ENCODE measurements at regions not wholly inside any gene's neighbourhood (a gene's known extent, or its start where the extent isn't known, plus 50 kb on each side); places are given as distances from the start of the nearest gene placed in this dataset.

DNA sequence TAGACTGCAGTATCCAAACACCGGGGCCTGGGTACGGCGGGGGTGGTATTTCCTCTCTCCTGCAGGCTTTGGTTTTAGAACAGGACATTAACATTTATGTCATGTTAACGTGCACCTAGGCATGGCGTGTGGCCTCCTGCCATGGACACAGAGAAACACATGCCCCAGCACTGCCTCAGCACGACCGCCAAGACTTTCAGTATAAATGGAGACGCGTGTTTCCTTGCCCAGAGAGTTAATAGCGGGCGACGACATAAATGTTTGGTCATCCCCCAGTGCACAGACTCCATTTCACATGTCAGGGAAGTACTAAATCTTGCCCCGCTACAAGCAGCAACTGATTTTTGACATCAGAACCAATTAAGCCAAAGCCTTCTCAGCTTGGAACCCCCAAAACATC lies 737.9 kb downstream of the RAB28 start:
- Mint-ChIP-seq H3K4me1 (ENCODE audit: low read depth) (no peaks in the 10 kb centered on the region), H3K9me3 (peaks cover 7% of the 10 kb centered on the region), H3K4me3 (no peak overlapping the region), H3K27me3 (ENCODE audit: low read depth) (no peaks in the 10 kb centered on the region), H3K36me3 (ENCODE audit: insufficient read depth) (no peaks in the 10 kb centered on the region)
- no peak for ATAC-seq
- DNase-seq: no peak

DNA sequence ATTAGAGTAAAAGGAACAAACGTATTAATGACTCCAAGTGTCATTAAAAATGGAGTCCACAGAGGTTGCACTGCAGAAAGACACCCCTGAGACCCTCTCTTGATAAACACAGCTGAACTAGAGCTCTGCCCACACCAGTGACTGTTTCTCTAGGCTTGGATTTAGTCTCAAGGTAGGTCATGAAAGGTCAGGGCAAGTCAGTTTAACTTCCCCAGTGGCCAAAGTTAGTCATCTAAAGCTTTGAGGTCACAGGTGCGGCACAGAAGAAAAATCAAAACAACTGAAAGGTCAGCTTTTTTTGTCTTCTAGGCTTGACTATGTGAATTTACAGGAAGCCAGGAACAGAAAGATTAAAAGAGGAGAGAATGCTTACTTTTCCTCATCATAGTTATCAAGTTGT lies 749.6 kb downstream of the RAB28 start:
- ATAC-seq (no peak), DNase-seq (no peak)
- H3K4me3 Mint-ChIP-seq: no peak overlapping the region
- no peaks in the 10 kb centered on the region for H3K4me1 Mint-ChIP-seq (ENCODE audit: low read depth)
- H3K36me3 Mint-ChIP-seq (ENCODE audit: insufficient read depth): no peaks in the 10 kb centered on the region
- H3K9me3 Mint-ChIP-seq: no peaks in the 10 kb centered on the region
- peaks cover 9% of the 10 kb centered on the region for H3K27me3 Mint-ChIP-seq (ENCODE audit: low read depth)

DNA sequence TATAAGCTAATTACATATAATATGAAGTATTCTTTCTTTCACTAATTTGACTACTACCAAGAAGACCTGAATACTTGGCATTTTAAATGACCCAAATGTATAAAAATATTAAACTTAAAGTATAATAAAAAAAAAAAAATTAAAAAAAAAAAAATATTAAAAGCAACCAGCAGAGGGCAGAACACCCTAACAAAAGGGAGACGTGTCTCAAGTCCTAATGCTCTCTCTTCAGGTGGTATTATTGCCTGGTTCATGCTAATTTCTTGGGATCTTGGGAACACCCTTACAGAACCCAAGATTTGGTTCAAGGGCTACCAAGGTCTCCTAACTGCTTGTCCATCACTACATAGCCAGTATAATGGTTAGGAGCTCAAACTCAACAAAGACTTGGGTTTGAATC lies 754.8 kb downstream of the RAB28 start:
- no peak for ATAC-seq
- H3K4me1 Mint-ChIP-seq (ENCODE audit: low read depth): no peaks in the 10 kb centered on the region
- H3K36me3 Mint-ChIP-seq (ENCODE audit: insufficient read depth): no peaks in the 10 kb centered on the region
- H3K9me3 Mint-ChIP-seq: no peaks in the 10 kb centered on the region
- no peak for DNase-seq
- H3K27me3 Mint-ChIP-seq (ENCODE audit: low read depth): peaks cover 16% of the 10 kb centered on the region
- H3K4me3 Mint-ChIP-seq: no peak overlapping the region

DNA sequence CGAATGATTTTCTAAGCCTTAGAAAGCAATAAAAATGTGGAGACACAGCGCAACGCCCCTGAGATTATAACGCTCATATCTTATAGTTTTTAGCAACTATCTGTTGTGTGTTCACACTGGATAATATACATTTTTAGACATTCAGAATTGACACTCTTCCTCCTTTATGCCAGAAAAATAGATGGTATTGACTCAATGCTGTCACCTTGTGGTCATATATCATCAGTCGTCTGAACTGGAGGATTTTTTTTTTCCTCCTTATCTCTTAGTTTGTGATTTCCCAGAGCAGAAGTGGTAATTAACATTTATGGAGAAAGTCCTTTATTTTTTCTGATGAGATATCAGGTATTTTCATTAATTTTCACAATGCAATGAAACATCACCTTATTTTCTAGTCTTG lies 759.6 kb downstream of the RAB28 start:
- Mint-ChIP-seq H3K4me3 (no peak overlapping the region), H3K36me3 (ENCODE audit: insufficient read depth) (no peaks in the 10 kb centered on the region), H3K4me1 (ENCODE audit: low read depth) (no peaks in the 10 kb centered on the region), H3K27me3 (ENCODE audit: low read depth) (peaks cover 11% of the 10 kb centered on the region), H3K9me3 (no peaks in the 10 kb centered on the region)
- no peak for ATAC-seq
- no peak for DNase-seq

DNA sequence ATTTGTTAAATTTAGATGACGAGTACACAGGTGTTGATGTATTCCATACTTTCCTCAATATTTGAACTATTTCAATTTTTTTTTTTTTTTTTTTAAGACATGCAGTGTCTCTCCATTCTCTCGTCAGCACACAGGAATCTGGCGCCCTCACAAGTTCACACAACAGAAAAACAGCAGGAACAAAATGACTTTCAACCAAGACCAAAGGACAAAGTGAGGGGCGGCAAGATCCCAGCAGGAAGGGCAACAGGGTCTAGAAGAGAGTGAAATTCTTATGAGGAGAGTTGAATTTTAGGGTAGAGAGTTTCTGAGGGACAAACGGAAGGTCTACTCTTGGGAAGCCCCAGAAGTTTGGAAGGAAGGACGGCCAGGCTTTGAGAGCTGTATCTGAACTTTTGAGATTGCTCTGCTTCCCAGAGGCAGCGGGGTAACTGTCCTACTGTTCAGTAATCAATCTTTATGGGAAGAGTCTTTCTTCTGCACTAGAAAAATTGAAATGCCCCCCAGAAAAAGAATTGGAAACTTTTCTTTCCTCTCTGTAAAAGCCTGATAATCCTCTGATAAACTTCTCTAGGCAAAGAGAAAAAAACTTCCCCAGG lies 760.2 kb downstream of the RAB28 start:
- Mint-ChIP-seq H3K9me3 (no peaks in the 10 kb centered on the region), H3K4me3 (no peak overlapping the region), H3K36me3 (ENCODE audit: insufficient read depth) (no peaks in the 10 kb centered on the region), H3K27me3 (ENCODE audit: low read depth) (peaks cover 11% of the 10 kb centered on the region), H3K4me1 (ENCODE audit: low read depth) (no peaks in the 10 kb centered on the region)
- DNase-seq (no peak), ATAC-seq (no peak)

DNA sequence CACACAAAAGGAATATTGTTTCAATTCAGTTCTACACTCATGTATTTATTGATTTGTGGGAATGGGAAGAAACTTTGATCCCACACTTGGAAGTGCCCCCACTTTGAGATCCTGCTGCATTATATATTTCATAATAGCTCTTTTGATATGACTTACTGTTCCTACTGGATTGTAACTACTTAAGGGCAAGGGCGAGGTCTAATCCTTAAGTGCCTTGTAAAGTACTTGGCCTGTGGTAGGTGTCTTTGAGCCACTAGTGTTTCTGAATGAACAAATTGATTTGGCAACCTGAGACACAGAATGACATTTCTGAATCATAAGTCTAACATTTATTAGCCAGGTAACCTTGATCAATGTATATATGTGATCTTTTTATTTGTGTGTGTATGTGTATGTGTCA lies 767.2 kb downstream of the RAB28 start:
- ATAC-seq: no peak
- no peaks in the 10 kb centered on the region for H3K9me3 Mint-ChIP-seq
- H3K4me3 Mint-ChIP-seq: no peak overlapping the region
- H3K36me3 Mint-ChIP-seq (ENCODE audit: insufficient read depth): no peaks in the 10 kb centered on the region
- no peaks in the 10 kb centered on the region for H3K4me1 Mint-ChIP-seq (ENCODE audit: low read depth)
- H3K27me3 Mint-ChIP-seq (ENCODE audit: low read depth): no peaks in the 10 kb centered on the region
- DNase-seq: no peak

DNA sequence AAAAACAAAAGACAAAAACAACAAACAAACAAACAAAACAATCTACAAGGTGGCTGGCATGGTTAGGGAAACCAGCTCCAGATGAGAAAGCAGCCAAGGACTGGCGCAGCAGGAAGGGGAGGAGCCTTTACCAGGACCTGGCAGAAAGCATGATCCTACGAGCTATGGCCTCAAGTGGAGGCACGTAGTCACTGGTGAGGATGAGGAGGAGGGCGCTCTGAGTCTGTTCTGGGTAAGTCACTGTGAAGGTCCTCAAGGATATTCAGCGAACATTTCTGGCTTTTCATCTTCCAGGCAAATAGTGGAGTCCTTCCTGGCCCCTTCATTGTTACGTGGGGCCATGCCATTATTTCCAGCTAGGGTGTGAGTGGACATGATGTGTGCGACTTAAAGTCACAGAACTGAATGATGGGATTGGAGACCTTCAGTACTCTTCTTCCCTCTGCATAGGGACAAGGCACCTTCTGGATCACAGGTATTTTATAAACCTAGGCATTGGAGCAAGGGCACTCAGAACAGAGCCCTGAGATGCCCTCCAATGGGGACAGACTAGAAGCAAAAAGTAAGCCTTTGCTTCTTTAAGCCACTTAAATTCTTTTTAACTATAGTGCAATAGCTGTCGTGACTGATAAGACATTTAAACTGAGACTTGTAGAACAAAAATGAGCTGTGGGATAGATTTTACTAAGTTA lies 771.3 kb downstream of the RAB28 start:
- no peak for DNase-seq

DNA sequence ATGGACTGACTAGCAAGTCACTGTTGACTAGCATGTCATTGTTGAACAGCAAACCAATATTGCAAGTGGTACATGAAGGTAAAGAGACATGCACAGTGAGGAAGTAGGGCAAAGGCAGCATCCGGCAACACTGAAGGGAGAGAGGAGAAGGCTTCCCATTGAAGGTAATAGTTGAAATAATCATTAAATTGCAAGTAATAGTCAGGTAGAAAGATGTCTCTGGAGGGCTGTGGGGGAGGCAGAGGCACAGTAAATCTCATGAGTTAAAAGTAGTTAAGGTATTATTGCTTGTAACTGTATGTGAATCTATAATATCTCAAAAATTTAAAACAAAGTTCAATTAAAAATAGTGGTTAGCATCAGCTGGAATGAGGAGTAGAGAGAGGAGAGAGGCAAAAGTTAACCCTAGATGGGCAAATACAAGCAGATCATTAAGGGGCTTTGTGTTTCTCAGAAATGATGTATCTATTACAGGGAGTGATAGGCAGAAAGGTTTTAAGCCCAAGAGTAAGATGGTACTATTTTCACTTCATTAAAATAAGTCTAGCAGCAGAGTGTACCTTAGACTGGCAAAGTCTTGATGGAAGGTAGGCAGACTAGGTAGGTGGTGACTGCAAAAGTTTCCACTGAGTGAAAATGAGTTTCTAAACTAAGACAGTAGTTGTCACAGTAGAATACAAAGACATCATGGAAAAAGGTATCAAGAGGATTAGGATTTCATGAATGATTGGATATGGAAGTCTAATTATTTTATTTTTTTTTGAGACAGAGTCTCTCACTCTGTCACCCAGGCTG lies 776.6 kb downstream of the RAB28 start:
- peaks cover 5% of the 10 kb centered on the region for H3K27me3 Mint-ChIP-seq (ENCODE audit: low read depth)
- ATAC-seq: no peak

More for the DNA sequence above, 771.3 kb downstream of the RAB28 start:
- no peaks in the 10 kb centered on the region for H3K4me1 Mint-ChIP-seq (ENCODE audit: low read depth)
- peaks cover under 1% of the 10 kb centered on the region for H3K9me3 Mint-ChIP-seq
- no peak overlapping the region for H3K4me3 Mint-ChIP-seq
- H3K36me3 Mint-ChIP-seq (ENCODE audit: insufficient read depth): no peaks in the 10 kb centered on the region
- no peak for ATAC-seq
- H3K27me3 Mint-ChIP-seq (ENCODE audit: low read depth): no peaks in the 10 kb centered on the region

DNA sequence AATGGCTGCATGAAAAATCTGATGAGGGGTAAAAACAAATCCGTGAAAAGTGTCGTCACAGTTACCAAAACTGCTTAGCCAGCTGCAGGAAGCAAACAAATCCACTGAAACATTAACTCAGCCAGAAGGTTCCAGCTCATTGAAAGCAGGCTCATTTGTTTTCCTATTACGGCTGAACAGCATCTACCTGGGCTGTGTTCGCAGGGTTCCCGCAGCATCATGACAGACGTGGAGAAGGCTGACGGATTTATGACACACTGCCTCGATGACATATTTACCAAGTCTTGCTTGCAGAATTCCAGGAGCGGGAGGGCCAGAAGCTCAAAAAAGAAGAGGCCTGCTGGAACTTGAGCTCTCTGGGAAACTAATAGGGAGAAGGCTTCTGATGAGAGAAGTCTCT lies 781.1 kb downstream of the RAB28 start:
- Mint-ChIP-seq H3K4me1 (ENCODE audit: low read depth) (no peaks in the 10 kb centered on the region), H3K9me3 (peaks cover 13% of the 10 kb centered on the region), H3K36me3 (ENCODE audit: insufficient read depth) (no peaks in the 10 kb centered on the region), H3K4me3 (no peak overlapping the region), H3K27me3 (ENCODE audit: low read depth) (peaks cover 5% of the 10 kb centered on the region)
- ATAC-seq: no peak
- DNase-seq: no peak

More for the DNA sequence above, 776.6 kb downstream of the RAB28 start:
- Mint-ChIP-seq H3K4me3 (no peak overlapping the region), H3K9me3 (peaks cover 8% of the 10 kb centered on the region), H3K4me1 (ENCODE audit: low read depth) (no peaks in the 10 kb centered on the region), H3K36me3 (ENCODE audit: insufficient read depth) (no peaks in the 10 kb centered on the region)
- no peak for DNase-seq

DNA sequence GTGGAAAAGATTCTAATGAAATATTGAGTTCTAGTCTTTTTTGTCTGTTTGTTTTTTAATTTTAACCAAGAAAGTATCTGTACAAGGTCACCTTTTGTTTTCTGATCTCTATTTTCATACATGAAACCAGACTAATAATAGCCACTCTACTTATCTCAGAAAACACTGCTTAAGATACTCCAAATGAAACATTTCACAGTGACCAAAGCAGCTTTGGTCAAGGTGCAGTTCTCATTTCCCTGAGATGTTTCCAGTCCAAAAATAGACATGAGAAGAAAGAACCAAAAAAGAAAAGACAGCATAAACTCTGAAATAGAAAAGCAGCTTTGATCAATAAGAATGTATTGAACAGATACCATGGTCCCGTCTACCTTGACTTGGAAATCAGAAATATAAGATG lies 782.8 kb downstream of the RAB28 start:
- Mint-ChIP-seq H3K4me3 (no peak overlapping the region), H3K27me3 (ENCODE audit: low read depth) (peaks cover 3% of the 10 kb centered on the region), H3K4me1 (ENCODE audit: low read depth) (no peaks in the 10 kb centered on the region), H3K36me3 (ENCODE audit: insufficient read depth) (no peaks in the 10 kb centered on the region), H3K9me3 (peaks cover 5% of the 10 kb centered on the region)
- DNase-seq (no peak), ATAC-seq (no peak)

DNA sequence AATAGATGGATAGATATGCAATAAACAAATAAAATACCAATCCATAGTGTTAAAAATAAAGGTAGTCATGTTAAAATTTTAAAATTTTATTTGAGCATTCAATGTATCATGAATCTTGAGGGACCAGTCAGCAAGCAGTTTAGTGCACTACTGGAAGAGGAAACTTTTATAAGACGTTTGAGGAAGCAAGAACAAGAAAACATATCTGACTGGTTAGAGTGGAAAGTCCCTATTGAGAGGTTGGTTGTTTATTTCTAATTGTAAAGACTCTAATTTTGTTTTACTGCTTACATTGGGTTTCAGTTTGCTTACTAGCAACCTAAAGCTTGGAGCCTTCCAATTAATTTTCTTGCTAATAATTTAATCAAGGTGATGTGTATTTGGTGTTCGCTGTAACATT lies 786.2 kb downstream of the RAB28 start:
- H3K4me1 Mint-ChIP-seq (ENCODE audit: low read depth): no peaks in the 10 kb centered on the region
- DNase-seq: no peak
- ATAC-seq: no peak
- no peak overlapping the region for H3K4me3 Mint-ChIP-seq
- H3K27me3 Mint-ChIP-seq (ENCODE audit: low read depth): no peaks in the 10 kb centered on the region
- peaks cover 5% of the 10 kb centered on the region for H3K9me3 Mint-ChIP-seq
- no peaks in the 10 kb centered on the region for H3K36me3 Mint-ChIP-seq (ENCODE audit: insufficient read depth)

DNA sequence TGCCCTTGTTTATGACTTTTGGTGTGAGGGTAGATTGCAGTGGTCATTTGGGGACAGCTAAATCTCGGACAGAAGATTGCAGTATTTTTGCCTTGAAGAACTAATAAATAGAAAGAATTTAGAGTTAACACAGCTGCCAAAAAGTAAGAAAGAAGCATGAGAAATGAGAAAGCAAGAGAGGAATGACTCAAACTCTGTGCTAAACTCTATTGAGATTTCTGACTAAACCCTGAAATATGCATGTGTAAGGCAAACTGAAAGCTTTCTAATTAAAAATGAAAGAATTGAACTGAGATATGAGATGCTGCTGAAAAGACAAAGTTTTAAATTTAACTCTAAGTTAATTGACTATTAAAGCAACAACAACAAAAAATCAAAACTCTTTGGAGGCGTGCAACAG lies 791.3 kb downstream of the RAB28 start:
- Mint-ChIP-seq H3K9me3 (no peaks in the 10 kb centered on the region), H3K27me3 (ENCODE audit: low read depth) (no peaks in the 10 kb centered on the region), H3K4me3 (no peak overlapping the region), H3K36me3 (ENCODE audit: insufficient read depth) (no peaks in the 10 kb centered on the region), H3K4me1 (ENCODE audit: low read depth) (no peaks in the 10 kb centered on the region)
- no peak for ATAC-seq
- no peak for DNase-seq

DNA sequence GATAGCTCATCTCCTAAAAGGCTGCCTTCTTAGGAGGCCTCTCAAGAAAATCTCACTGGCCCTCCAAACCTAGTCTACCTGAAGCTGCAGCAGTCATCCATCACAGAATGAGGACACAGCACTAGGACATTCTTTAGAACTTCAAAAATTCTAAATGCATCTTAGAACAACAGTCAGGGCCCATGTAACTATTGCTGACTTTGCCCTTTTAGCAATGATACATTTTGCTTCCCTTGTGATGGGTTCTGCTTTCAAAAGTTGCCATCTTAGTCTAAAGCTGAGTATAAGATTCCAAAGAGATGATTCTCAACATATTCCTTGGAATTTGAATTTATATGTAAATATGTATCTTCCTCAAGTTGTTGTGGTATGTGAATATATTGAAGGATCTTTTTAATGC lies 793.0 kb downstream of the RAB28 start:
- Mint-ChIP-seq H3K4me3 (no peak overlapping the region), H3K9me3 (no peaks in the 10 kb centered on the region), H3K27me3 (ENCODE audit: low read depth) (no peaks in the 10 kb centered on the region), H3K4me1 (ENCODE audit: low read depth) (no peaks in the 10 kb centered on the region), H3K36me3 (ENCODE audit: insufficient read depth) (no peaks in the 10 kb centered on the region)
- DNase-seq (no peak), ATAC-seq (no peak)

DNA sequence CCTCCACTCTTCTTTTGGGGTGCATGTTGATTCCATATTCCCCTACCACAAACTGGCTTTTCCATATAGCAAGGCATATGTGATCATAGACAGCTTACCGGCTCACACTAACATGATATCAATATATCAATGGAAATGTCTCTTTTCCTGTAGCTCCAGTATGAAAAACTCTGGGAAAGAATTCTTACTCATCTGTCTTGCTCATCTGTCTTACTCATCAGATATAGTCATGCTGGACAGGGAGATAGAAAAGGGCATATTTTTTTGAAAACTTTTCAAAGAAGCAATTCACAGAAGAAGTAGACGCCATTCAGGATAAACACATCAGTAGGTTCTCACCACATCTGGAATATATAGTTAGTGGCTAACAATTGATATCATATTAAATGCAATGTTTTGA lies 794.7 kb downstream of the RAB28 start:
- H3K27me3 Mint-ChIP-seq (ENCODE audit: low read depth): no peaks in the 10 kb centered on the region
- H3K4me1 Mint-ChIP-seq (ENCODE audit: low read depth): no peaks in the 10 kb centered on the region
- no peaks in the 10 kb centered on the region for H3K9me3 Mint-ChIP-seq
- H3K36me3 Mint-ChIP-seq (ENCODE audit: insufficient read depth): no peaks in the 10 kb centered on the region
- H3K4me3 Mint-ChIP-seq: no peak overlapping the region
- no peak for ATAC-seq
- no peak for DNase-seq

DNA sequence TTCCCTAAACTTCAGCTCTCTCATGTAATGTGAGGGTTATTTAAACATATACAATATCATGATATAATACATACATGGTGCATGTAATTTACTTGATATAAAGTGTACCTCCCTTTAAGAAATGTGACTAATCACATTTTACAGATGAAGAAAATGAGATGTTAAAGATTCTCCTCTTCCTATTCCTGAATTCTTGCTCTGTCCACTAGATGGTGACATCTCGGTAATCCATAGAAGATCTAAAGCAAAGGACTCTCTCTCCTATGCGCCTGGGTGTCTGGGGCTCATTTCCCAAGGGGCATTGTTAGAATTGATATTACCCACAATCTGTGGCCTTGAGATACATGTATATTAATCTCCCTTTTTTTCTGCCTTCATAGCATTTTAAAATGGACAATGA lies 804.9 kb downstream of the RAB28 start:
- no peak overlapping the region for H3K4me3 Mint-ChIP-seq
- peaks cover 12% of the 10 kb centered on the region for H3K9me3 Mint-ChIP-seq
- no peaks in the 10 kb centered on the region for H3K36me3 Mint-ChIP-seq (ENCODE audit: insufficient read depth)
- ATAC-seq (no peak), DNase-seq (no peak)
- no peaks in the 10 kb centered on the region for H3K27me3 Mint-ChIP-seq (ENCODE audit: low read depth)
- no peaks in the 10 kb centered on the region for H3K4me1 Mint-ChIP-seq (ENCODE audit: low read depth)
